ENCODE measurements at regions not wholly inside any gene's neighbourhood (a gene's known extent, or its start where the extent isn't known, plus 50 kb on each side); places are given as distances from the start of the nearest gene placed in this dataset.

DNA sequence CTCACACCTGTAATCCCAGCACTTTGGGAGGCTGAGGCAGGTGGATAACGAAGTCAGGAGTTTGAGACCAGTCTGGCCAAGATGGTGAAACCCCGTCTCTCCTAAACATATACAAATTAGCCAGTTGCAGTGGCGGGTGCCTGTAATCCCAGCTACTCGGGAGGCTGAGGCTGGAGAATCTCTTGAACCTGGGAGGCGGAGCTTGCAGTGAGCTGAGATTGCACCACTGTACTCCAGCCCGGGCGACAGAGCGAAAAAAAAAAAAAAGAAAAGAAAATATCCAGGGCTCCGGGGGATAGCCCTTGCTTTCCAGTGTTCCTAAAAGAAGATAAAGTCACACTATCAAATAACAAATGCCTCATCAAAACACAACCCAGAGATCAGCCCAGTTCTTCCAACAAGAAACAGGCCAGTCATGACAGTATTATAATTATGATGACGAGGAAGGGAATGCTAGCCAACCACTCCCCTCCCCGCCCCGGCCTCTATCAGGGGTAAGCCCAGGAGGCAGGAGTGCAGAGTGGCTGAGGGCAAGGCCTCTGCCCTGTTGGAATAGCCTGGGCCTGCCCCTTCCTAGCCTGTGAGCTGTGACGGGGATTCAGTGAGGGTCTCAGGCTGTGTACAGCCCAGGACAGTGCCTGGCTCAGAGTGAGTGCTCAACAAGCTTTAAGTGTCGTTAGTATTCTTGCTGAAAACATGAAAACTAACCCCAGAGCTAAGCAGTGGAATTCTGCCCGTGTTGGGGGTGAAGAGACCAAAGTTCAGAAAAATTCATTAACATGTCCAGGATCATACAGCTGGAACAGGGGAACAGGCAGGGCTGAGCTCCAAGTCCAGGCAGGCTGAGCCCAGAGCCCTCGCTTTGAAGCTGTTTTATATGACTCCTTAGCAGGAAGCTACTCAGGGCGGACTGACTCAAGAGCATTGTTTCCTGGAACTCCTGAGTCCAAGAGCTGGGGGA, 54.3 kb downstream of the FAM241B start:
- DNase-seq (ENCODE audit: low read depth) = no peak

DNA sequence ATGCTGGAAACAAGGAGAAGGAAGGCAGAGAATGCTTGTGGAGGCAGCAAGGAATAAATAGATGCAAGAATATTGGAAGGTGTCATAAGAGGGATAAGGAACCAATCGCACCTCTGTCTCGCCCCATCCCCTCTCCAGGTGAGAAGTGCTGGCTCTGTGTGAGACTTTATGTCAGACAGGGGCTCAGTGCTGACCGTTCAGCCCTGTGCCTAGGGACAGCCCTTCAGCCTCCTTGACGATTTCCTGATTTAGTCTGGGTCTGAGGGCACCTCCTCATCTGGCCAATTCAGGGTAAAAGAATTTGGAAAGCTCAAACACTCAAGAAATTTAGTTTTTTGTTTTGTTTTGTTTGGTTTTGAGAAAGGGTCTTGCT, 54.9 kb downstream of the FAM241B start:
- DNase-seq (ENCODE audit: low read depth) = no peak

DNA sequence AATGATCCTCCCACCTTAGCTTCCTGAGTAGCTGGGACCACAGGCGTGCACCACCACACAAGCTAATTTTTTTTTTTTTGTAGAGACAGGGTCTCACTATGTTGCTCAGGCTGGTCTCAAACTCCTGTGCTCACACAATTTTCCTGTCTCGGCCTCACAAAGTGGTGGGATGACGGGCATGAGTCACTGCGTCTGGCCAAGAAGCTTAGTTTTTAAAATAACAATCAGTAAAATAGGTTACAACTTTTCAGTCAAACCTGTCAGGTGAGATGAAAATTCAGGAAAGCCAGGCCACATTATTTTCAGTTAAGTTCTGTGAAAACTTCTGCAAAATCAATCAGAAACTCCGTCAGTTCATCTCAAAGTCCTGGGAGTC, 55.4 kb downstream of the FAM241B start:
- DNase-seq (ENCODE audit: low read depth) = no peak

DNA sequence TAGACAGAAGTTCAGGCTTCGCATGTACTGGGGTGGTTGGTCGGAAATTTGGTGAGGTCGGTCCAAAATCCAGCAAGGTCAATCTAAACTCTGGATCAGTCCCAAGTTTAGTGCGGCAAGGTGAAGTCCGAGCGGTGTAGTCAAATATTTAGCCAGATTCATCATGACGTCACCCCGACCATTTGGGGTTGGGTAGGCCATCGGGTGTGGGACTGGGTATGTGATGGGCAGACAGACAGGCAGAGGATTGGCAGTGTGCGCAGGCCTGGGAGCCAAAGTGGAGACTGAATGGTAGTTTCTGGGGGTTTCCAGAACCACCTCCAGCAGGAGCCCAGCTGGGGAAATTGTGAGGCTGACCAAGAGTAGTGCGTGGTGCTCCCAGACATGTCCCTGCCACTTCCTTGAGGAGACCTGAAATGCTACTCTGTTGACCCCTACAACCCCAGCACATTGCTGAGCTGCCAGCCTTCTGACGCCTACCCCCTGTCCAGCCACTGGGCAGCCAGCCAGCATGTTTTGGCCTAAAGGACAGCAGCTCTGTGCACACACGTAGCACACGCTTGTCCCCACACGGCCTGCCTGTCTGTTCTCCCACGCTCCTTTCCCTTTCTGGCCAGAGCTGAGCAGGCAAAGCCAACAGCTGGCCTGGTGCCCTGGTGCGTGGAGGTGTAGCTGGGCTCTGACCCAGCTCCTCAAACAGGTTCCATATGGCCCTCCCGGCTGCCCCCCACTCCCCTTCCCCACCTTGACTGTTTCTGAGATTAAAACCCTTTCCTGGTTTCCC, 55.9 kb downstream of the FAM241B start:
- DNase-seq (ENCODE audit: low read depth) = no peak

DNA sequence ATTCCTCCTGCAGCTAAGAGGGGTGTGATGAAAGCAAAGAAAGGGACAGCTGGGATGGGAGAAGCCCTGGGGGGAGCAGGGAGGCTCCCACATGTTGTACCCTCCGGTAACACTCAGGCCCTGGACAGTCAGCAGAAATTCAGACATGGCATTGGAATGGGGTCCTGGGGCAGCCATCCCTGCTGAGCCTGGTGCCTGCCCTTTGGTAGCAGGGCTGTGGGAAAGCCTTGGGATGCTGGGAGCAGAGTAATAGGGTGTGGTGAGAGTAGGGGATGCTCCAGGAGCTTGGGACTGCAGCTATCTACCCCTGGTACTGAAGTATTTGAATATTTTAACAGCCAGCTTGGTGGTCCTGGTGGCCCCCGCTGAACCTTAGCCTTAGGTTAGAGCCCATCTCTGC, 56.8 kb downstream of the FAM241B start:
- no peak for DNase-seq (ENCODE audit: low read depth)

DNA sequence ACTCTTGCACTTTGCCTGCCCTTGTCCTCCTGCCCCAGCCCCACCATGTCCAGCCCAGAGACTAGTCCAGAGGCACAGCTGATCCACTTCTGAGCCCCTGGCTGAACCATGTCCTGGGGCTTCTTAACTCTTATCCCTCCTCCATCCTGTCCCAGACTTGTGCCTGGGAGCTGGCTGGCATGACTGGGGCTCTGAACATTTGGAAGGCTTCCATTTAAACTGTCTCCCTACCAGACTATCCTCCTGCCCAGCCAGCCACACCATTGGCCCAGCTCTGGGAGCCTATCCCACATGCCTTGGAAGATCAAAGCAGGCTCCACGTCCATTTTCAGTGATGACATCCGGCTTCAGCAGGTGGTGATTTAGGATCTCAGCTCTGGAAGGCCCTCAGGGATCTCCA, 57.4 kb downstream of the FAM241B start:
- no peak for DNase-seq (ENCODE audit: low read depth)

DNA sequence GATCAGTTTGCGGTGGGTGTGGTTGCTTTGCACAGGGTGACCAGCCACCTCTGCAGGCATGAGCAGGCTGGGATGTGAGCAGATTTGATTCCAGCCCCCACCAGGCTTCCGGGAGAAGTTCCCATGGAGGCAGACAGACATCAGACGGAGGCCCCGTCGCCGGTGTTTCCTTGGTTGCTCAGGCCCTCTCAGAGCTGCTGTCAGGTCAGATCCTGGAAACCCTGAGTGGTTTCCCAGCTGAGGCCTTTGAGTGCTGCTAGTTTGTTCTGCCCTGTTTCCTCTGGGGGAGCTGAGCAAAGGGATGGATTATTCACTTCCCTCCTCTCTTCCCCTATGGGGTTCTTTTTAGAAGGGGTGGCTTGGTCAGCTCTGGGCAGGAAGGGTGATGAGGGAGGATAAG, 62.2 kb downstream of the FAM241B start:
- DNase-seq (ENCODE audit: low read depth) = no peak

DNA sequence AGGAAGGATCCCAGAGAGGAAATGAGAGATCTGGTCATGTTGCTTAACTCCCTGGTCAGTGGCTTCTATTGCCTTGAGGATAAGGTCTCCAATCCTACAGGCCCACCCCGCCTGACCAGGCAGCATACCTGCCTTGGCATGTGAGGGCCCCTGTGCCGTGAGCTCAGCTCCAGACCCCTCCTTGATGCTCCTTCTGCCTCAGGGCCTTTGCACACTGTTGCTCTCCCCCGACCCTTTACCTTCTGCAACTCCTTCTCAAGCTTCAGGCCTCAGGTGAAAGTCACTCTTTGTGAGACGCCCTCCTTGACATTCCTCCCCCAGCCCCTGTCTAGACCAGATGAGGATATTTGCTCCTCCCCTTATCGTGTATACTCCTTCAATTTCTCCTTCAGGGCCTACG, 62.8 kb downstream of the FAM241B start:
- DNase-seq (ENCODE audit: low read depth) = no peak

DNA sequence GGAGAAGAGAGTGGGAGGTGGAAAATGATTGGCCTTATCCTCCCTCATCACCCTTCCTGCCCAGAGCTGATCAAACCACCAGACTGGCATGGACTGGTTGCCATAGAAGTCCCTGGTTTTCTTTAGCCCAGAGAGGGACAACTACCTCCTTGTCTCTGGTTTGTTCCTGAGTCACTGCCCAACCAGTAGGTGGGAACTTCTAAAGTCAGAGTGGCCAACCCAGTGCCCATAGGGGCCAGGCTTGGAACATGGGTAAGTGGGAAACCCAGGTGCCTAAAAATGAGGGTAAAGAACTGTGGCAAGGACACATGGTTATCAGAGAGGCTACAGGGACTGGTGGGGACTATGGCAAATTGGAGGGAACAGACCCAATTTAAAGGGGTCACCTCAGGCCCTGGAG, 63.8 kb downstream of the FAM241B start:
- no peak for DNase-seq (ENCODE audit: low read depth)

DNA sequence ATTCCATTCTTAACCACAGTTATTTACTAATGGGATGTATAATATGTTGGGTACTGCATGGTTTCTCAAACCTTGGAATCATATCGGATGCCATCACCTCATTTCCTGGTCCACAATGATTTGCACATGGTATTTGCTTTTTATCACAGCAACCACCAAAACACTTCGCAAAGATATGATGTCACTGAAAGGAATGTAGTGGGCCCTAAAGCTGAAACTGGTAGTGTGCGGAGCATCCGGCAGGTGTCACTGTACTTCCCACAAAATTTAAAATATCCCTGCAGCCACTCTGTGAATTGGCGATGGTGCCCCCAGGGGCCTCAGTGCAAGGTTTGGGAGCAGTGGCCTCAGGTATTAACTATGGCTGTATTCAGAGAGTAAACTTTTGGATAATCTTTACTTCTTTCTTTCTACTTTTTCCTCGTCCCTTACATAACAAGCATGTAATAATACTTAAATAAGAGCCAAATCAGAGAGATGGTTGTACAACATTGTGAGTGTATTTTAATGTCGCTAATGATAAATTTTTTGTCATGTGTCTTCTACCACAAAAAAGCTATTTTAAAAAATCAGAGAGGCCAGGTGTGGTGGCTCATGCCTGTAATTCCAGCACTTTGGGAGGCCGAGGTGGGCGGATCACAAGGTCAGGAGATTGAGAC, 66.2 kb downstream of the FAM241B start:
- DNase-seq (ENCODE audit: low read depth) = no peak

DNA sequence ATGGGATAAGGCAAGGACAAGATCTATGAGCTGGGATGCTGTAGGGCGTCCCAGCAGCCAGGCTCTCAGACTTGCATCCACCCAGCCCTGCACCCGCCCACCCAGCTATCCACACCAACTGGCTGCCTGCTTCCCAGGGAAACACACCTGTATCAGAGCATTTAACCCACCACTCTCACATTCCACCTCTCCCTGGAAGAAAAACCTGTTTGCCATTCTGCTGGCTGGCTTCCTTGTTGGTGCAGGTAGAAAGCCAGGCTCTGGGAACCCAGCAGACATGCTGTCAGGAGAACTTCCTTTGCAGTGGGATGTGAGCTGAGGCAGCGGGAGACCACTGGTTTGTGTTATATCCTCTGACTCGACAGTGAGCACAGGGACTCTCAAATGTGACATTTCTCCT, 67.0 kb downstream of the FAM241B start:
- DNase-seq (ENCODE audit: low read depth) = no peak

DNA sequence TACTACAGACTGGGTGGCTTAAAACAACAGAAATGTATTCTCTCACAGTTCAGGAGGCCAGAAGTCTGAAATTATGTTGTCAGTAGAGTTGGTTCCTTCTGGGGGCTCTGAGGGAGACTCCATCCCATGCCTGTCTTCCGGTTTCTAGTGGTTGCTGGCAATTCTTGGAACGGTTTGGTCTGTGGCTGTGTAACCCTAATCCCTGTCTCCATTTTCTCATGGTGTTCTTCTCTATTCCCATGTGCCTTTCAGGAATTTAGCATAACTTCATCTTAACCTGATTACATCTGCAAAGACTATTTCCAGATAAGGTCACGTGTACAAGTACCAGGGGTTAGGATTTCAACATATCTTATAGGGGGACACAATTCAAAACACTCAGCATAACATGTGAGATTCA, 73.2 kb downstream of the FAM241B start:
- DNase-seq (ENCODE audit: low read depth) = no peak

DNA sequence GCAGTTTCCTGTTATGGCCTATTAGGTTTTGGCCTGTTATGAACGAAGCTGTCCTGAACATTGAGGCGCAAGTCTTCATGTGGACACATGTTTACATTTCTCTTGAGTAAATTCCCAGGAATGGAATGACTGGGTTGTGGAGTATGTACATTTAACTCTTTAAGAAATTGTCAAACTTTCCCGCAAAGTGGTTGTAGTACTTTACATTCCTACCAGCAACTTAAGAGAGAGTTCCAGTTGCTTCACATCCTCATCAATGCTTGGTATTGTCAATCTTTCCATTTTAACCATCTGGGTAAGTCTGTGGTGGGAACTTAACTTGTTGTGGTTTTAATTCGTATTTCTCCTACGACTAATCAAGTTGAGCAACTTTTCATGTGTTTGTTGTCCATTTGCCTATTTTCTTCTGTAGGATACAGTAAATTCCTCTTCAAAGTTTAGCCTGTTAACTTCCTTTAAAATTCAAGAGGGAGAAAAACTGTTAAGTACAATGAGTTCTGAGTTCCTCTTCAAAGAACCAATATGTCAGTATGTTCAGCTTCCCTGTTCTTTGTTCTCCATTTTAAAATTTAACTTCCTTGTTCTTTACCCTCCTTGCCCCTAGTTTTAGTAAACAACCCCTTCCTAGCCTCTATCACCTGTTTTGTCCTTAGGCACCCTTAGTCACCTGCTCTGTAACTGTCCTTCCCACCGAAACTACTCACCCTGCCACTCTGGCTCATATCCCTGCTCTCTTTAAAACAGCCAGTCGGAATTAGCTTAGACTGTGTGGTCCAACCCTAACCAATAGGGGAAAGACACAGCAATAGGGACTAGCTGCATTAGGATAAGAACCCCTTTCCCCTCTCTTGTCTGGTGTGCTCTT, 74.0 kb downstream of the FAM241B start:
- no peak for DNase-seq (ENCODE audit: low read depth)

DNA sequence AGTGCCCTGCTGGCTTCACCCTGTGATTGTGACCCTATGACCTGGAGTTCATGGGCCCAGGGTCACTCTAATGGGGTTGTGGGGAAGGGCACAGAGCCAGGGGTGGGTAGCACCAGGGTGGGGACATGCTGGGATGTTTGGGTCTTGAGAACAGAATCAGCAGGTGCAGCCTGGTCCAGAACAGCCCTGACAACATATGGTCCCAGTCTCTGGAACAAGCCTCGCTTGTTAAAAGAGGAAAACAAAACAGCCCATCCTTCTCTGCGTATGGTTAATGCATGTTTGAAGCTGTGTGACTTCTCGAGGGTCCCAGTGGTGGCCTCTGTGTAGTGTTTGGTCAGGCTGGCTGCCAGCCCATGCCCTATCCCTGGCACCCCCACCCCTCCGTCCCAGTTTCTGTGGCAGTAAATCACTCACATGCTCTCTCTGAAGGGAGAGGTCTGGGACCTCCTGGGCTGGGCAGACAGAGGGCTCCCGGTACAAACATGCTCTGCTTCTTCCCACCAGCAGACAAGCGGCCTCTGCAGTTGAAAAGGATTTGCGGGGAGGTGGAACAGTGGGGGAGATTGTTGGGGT, 79.4 kb downstream of the FAM241B start:
- no peak for DNase-seq (ENCODE audit: low read depth)

DNA sequence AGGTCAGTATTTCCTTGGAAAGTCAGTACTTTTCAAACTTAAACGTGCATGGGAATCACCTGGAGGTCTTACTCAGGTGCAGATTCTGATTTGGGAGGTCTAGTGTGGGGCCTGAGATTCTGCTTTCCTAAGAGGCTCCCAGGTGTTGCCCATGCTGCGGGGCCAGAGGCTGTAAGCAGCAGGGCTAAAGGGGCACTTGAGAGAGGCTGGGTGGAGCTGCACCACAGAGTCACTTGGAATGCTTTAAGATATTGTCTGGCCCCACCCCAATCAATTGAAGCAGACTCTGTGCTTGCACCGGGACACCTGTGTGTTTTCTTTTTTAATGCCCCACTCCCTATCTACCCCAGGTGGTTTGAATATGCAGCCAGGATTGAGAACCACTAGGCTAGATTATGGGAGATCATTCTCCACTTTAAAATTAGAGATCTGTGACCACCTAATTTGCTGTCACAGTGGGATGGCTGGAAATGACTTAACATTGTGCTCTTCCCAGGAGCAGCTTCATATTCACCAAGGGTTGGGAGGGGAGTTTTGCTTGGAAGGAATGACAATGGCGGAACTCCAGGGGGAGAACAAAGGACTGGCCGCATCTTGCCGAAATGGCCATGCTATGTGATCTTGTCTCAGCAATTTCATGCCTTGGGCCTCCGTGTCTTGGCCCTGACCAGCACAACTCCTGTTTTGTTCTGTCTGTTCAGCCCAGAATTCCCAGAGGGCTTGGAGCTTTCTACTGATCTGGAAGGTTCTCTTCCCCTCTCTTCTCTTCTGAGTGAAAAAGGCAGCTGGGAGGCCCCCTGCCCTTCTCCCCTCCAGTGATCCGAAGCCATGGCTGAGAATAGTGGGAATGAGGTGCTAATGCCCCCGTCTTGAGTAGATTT, 80.2 kb downstream of the FAM241B start:
- DNase-seq (ENCODE audit: low read depth) = no peak

DNA sequence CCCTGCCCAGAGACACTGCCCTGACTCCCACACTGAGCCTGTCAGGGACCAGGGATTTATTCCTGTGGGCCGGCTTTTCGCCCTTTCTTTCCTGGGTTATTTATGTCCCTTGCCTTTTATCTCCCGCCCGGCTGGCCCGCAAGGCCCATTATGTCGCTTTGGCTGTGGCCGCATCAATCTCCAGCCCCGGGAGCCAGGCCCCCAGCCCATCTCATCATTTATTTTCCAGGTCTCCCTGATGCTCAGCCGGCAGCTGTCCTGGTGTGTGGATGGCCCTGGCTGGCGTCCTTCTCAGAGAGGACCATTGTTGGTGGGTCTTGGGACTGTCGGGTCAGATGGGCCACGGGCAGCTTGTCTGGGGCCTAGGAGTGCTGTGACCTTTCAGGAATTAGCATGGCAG, 82.3 kb downstream of the FAM241B start:
- no peak for DNase-seq (ENCODE audit: low read depth)

DNA sequence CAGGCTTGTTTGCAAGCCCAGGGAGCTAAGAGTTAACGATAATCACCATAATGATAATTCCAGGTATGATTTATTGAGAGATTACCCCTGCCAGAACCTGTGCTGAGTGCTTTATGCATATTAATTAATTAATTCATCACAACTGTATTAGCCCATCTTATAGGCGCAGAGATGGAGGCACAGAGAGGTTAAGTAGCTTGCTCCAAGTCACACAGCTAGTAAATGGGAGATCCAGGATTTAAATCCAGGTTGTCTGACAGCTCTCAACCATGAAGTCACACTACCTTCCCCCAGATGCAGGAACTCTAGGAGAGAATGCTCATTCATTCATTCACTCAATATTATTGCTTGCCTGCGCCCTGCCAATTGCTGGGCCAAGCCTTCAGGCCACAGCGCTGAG, 84.5 kb downstream of the FAM241B start:
- no peak for DNase-seq (ENCODE audit: low read depth)

DNA sequence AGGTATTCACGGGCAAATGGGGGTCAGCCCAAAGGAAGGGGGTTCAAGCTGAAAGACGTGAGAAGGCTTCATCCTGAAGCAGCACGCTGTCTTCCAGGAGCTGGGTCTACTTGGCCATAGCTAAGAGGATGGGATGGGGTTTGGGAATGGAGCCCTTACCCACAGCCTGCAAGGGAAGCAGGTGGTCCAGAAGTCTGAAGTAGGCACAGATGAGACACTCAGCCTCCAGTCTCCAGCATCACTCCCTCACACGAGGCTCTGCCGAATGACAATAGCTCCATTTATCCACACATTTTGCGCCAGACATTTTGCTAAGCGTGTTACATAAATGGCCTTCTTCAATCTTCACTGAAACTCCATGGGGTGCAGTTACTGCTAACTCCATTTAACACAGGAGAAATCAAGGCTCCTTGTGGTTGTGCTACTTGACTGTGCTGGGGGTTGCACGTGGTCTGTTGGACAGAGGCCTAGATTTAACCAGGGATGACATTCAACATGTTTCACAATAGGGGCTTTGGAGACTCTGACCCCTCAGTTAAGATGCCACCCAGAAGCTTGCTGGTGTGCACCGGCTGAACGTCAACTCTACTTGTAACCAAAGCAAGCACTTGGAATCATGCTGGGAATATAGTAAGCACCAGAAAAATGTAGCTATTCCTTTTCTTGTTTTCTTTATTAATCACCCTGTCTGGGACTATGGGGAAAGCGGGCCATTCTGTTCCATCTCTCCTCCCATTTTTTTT, 85.3 kb downstream of the FAM241B start:
- DNase-seq (ENCODE audit: low read depth) = no peak

DNA sequence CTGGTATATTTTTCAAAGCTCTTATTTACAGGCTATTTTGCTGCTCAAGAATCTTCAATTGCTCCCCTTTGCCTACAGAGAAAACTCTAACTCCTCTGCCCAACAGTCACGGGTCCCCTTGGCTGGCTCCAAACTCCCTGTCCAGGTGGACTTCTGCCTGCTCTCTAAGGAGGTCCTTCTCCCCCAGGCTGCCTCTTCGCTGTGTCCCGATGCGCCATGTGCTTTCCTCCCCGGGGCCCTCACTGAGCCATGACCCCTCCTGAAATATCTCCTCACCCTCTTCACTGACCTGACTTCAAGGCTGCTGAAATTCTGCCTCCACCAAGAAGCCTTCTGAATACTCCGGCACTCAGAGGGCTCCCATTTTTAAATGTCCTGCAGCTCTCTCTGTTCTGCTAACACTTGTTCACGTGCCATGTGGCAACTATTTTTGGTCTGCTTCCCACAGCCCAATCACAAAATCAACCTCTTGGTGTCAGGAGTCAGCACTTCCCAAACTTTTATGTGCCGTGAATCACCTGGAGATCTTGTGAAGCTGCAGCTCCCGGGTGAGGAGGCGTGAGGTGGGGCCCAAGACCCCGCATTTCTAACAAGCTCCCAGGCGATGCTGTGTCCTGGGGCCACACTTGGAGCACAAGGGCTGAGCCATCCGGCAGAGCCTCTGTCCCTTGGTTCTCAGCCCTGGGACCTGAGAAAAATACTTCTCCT, 85.7 kb upstream of the COL13A1 start:
- no peak for DNase-seq (ENCODE audit: low read depth)
